HL-60 (cell line): ENCODE measurements at regions not wholly inside any gene's neighbourhood (a gene's known extent, or its start where the extent isn't known, plus 50 kb on each side); places are given as distances from the start of the nearest gene placed in this dataset.

ENCODE experiments used
- CTCF ChIP-seq: IDR thresholded peaks from one replicate; pipeline ENCODE4 v1.5.1; 2011; ENCODE audit warnings: low read length, control low read depth, inconsistent platforms; ENCODE audit not compliant: insufficient read depth
- GABPA ChIP-seq: IDR thresholded peaks from 2 replicates; pipeline ENCODE4 v1.6.1; 2012; ENCODE audit warnings: low read depth
- POLR2AphosphoS5 ChIP-seq: IDR thresholded peaks from 2 replicates; pipeline ENCODE4 v1.6.1; 2012; ENCODE audit warnings: low read depth
- REST ChIP-seq: IDR thresholded peaks from 2 replicates; pipeline ENCODE4 v1.6.1; 2012; ENCODE audit warnings: low read depth; ENCODE audit not compliant: insufficient replicate concordance

GRCh38 chr18:31229829-31230228 lies 67.2 kb upstream of the DSC1 start:
- TF ChIP-seq CTCF (no peak), POLR2AphosphoS5 (no peak), GABPA (no peak), REST (no peak)
